ENCODE measurements at regions not wholly inside any gene's neighbourhood (a gene's known extent, or its start where the extent isn't known, plus 50 kb on each side); places are given as distances from the start of the nearest gene placed in this dataset.

GRCh38 chr5:5904113-5904512, 474.2 kb downstream of the MED10 start:
- H3K9me3 ChIP-seq (replicated peaks; ENCODE audit: low read length) = peaks cover 5% of the 10 kb centered on the region
- no peak overlapping the region for H3K4me2 ChIP-seq (ENCODE audit: low read length)
- no peaks in the 10 kb centered on the region for H3K27me3 ChIP-seq (ENCODE audit: control insufficient read depth, insufficient read depth, low read length)
- H3K4me1 ChIP-seq (ENCODE audit: control insufficient read depth, insufficient read depth, low read length) = no peaks in the 10 kb centered on the region
- H3K4me3 ChIP-seq (ENCODE audit: low read length) = no peak overlapping the region
- H3K36me3 ChIP-seq (ENCODE audit: insufficient read depth, low read length) = no peaks in the 10 kb centered on the region
- no peak overlapping the region for H3K9ac ChIP-seq (ENCODE audit: low read depth, low read length)

GRCh38 chr5:5902678-5903646, 475.4 kb downstream of the MED10 start:
- H3K9me3 ChIP-seq (replicated peaks; ENCODE audit: low read length) = peaks cover 5% of the 10 kb centered on the region
- H3K9ac ChIP-seq (ENCODE audit: low read depth, low read length) = no peak overlapping the region
- no peaks in the 10 kb centered on the region for H3K36me3 ChIP-seq (ENCODE audit: insufficient read depth, low read length)
- no peaks in the 10 kb centered on the region for H3K4me1 ChIP-seq (ENCODE audit: control insufficient read depth, insufficient read depth, low read length)
- no peak overlapping the region for H3K4me3 ChIP-seq (ENCODE audit: low read length)
- no peak overlapping the region for H3K4me2 ChIP-seq (ENCODE audit: low read length)
- H3K27me3 ChIP-seq (ENCODE audit: control insufficient read depth, insufficient read depth, low read length) = no peaks in the 10 kb centered on the region

GRCh38 chr5:5900350-5900749, 477.9 kb downstream of the ICE1 start:
- no peaks in the 10 kb centered on the region for H3K4me1 ChIP-seq (ENCODE audit: control insufficient read depth, insufficient read depth, low read length)
- no peak overlapping the region for H3K9ac ChIP-seq (ENCODE audit: low read depth, low read length)
- no peak overlapping the region for H3K4me2 ChIP-seq (ENCODE audit: low read length)
- no peaks in the 10 kb centered on the region for H3K36me3 ChIP-seq (ENCODE audit: insufficient read depth, low read length)
- no peak overlapping the region for H3K4me3 ChIP-seq (ENCODE audit: low read length)
- no peaks in the 10 kb centered on the region for H3K27me3 ChIP-seq (ENCODE audit: control insufficient read depth, insufficient read depth, low read length)
- H3K9me3 ChIP-seq (replicated peaks; ENCODE audit: low read length) = peaks cover under 1% of the 10 kb centered on the region

- H3K4me3 ChIP-seq (ENCODE audit: low read length) = no peak overlapping the region
- H3K4me1 ChIP-seq (ENCODE audit: control insufficient read depth, insufficient read depth, low read length) = no peaks in the 10 kb centered on the region
- no peaks in the 10 kb centered on the region for H3K36me3 ChIP-seq (ENCODE audit: insufficient read depth, low read length)
- no peaks in the 10 kb centered on the region for H3K9me3 ChIP-seq (replicated peaks; ENCODE audit: low read length)
- H3K9ac ChIP-seq (ENCODE audit: low read depth, low read length) = no peak overlapping the region
- no peak overlapping the region for H3K4me2 ChIP-seq (ENCODE audit: low read length)
- no peaks in the 10 kb centered on the region for H3K27me3 ChIP-seq (ENCODE audit: control insufficient read depth, insufficient read depth, low read length)
Observed at GRCh38 chr5:5899716-5900115, 477.2 kb downstream of the ICE1 start.

GRCh38 chr5:5888284-5888683, 465.8 kb downstream of the ICE1 start:
- Histone ChIP-seq H3K4me3 (ENCODE audit: low read length) (no peak overlapping the region), H3K27me3 (ENCODE audit: control insufficient read depth, insufficient read depth, low read length) (no peaks in the 10 kb centered on the region), H3K4me2 (ENCODE audit: low read length) (no peak overlapping the region), H3K4me1 (ENCODE audit: control insufficient read depth, insufficient read depth, low read length) (no peaks in the 10 kb centered on the region), H3K9ac (ENCODE audit: low read depth, low read length) (no peak overlapping the region), H3K9me3 (replicated peaks; ENCODE audit: low read length) (peaks cover 2% of the 10 kb centered on the region), H3K36me3 (ENCODE audit: insufficient read depth, low read length) (no peaks in the 10 kb centered on the region)

- no peaks in the 10 kb centered on the region for H3K27me3 ChIP-seq (ENCODE audit: control insufficient read depth, insufficient read depth, low read length)
- H3K36me3 ChIP-seq (ENCODE audit: insufficient read depth, low read length) = no peaks in the 10 kb centered on the region
- H3K9me3 ChIP-seq (replicated peaks; ENCODE audit: low read length) = no peaks in the 10 kb centered on the region
- no peaks in the 10 kb centered on the region for H3K4me1 ChIP-seq (ENCODE audit: control insufficient read depth, insufficient read depth, low read length)
- H3K9ac ChIP-seq (ENCODE audit: low read depth, low read length) = no peak overlapping the region
- H3K4me3 ChIP-seq (ENCODE audit: low read length) = no peak overlapping the region
- H3K4me2 ChIP-seq (ENCODE audit: low read length) = no peak overlapping the region
Observed at GRCh38 chr5:5887833-5888232, 465.4 kb downstream of the ICE1 start.

GRCh38 chr5:5886812-5887486, 464.5 kb downstream of the ICE1 start:
- Histone ChIP-seq H3K36me3 (ENCODE audit: insufficient read depth, low read length) (no peaks in the 10 kb centered on the region), H3K4me2 (ENCODE audit: low read length) (no peak overlapping the region), H3K9me3 (replicated peaks; ENCODE audit: low read length) (no peaks in the 10 kb centered on the region), H3K4me3 (ENCODE audit: low read length) (no peak overlapping the region), H3K4me1 (ENCODE audit: control insufficient read depth, insufficient read depth, low read length) (no peaks in the 10 kb centered on the region), H3K27me3 (ENCODE audit: control insufficient read depth, insufficient read depth, low read length) (no peaks in the 10 kb centered on the region), H3K9ac (ENCODE audit: low read depth, low read length) (no peak overlapping the region)

- H3K4me3 ChIP-seq (ENCODE audit: low read length) = no peak overlapping the region
- H3K4me1 ChIP-seq (ENCODE audit: control insufficient read depth, insufficient read depth, low read length) = no peaks in the 10 kb centered on the region
- H3K9me3 ChIP-seq (replicated peaks; ENCODE audit: low read length) = no peaks in the 10 kb centered on the region
- no peaks in the 10 kb centered on the region for H3K27me3 ChIP-seq (ENCODE audit: control insufficient read depth, insufficient read depth, low read length)
- no peak overlapping the region for H3K4me2 ChIP-seq (ENCODE audit: low read length)
- H3K36me3 ChIP-seq (ENCODE audit: insufficient read depth, low read length) = no peaks in the 10 kb centered on the region
- no peak overlapping the region for H3K9ac ChIP-seq (ENCODE audit: low read depth, low read length)
Observed at GRCh38 chr5:5886353-5886752, 463.9 kb downstream of the ICE1 start.

GRCh38 chr5:5885782-5886181, 463.3 kb downstream of the ICE1 start:
- H3K36me3 ChIP-seq (ENCODE audit: insufficient read depth, low read length) = no peaks in the 10 kb centered on the region
- H3K4me1 ChIP-seq (ENCODE audit: control insufficient read depth, insufficient read depth, low read length) = no peaks in the 10 kb centered on the region
- no peak overlapping the region for H3K9ac ChIP-seq (ENCODE audit: low read depth, low read length)
- no peaks in the 10 kb centered on the region for H3K27me3 ChIP-seq (ENCODE audit: control insufficient read depth, insufficient read depth, low read length)
- no peak overlapping the region for H3K4me3 ChIP-seq (ENCODE audit: low read length)
- no peaks in the 10 kb centered on the region for H3K9me3 ChIP-seq (replicated peaks; ENCODE audit: low read length)
- no peak overlapping the region for H3K4me2 ChIP-seq (ENCODE audit: low read length)

GRCh38 chr5:5884593-5884992, 462.1 kb downstream of the ICE1 start:
- H3K9me3 ChIP-seq (replicated peaks; ENCODE audit: low read length) = no peaks in the 10 kb centered on the region
- H3K4me1 ChIP-seq (ENCODE audit: control insufficient read depth, insufficient read depth, low read length) = no peaks in the 10 kb centered on the region
- H3K9ac ChIP-seq (ENCODE audit: low read depth, low read length) = no peak overlapping the region
- H3K27me3 ChIP-seq (ENCODE audit: control insufficient read depth, insufficient read depth, low read length) = no peaks in the 10 kb centered on the region
- H3K4me2 ChIP-seq (ENCODE audit: low read length) = no peak overlapping the region
- no peak overlapping the region for H3K4me3 ChIP-seq (ENCODE audit: low read length)
- H3K36me3 ChIP-seq (ENCODE audit: insufficient read depth, low read length) = no peaks in the 10 kb centered on the region

GRCh38 chr5:5883562-5883961, 461.1 kb downstream of the ICE1 start:
- Histone ChIP-seq H3K4me1 (ENCODE audit: control insufficient read depth, insufficient read depth, low read length) (no peaks in the 10 kb centered on the region), H3K9ac (ENCODE audit: low read depth, low read length) (no peak overlapping the region), H3K36me3 (ENCODE audit: insufficient read depth, low read length) (no peaks in the 10 kb centered on the region), H3K9me3 (replicated peaks; ENCODE audit: low read length) (no peaks in the 10 kb centered on the region), H3K4me3 (ENCODE audit: low read length) (no peak overlapping the region), H3K4me2 (ENCODE audit: low read length) (no peak overlapping the region), H3K27me3 (ENCODE audit: control insufficient read depth, insufficient read depth, low read length) (no peaks in the 10 kb centered on the region)
